Heart left ventricle (tissue), 16 donors: ENCODE measurements at regions not wholly inside any gene's neighbourhood (a gene's known extent, or its start where the extent isn't known, plus 50 kb on each side); places are given as distances from the start of the nearest gene placed in this dataset.

Source experiments
- ATAC-seq, 4 donors: fragments of 200-7000 bp; cut with Tn5 transposase; one replicate each; pipeline ENCODE4 v1.9.1; 2020 to 2022; ENCODE audit warnings: moderate library complexity in 4 of 4, mild to moderate bottlenecking in 3 of 4, moderate number of reproducible peaks in 1 of 4
- DNase-seq, 5 donors: peaks; one replicate each; pipeline ENCODE4 v3.0.0-alpha.2; 2020
- H3K27ac ChIP-seq, 12 donors: fragments of 200-600 bp; sonication (generic) in 4 of 12; one replicate each; pipeline versions ENCODE4 v1.5.0 to v1.8.0; 2016 to 2022; ENCODE audit warnings: mild to moderate bottlenecking in 2 of 12
- H3K27me3 ChIP-seq, 9 donors: fragments of 200-600 bp; sonication (generic) in 2 of 9; one replicate each; pipeline versions ENCODE4 v1.5.1 to v1.8.0; 2016 to 2022; ENCODE audit warnings: mild to moderate bottlenecking in 3 of 9
- H3K36me3 ChIP-seq, 9 donors: fragments of 200-600 bp; sonication (generic) in 2 of 9; one replicate each; pipeline versions ENCODE4 v1.5.0 to v1.8.0; 2018 to 2022; ENCODE audit warnings: mild to moderate bottlenecking in 2 of 9
- H3K4me1 ChIP-seq, 12 donors: fragments of 200-600 bp; sonication (generic) in 4 of 12; one replicate each; pipeline versions ENCODE4 v1.5.0 to v1.8.0; 2016 to 2022; ENCODE audit warnings: mild to moderate bottlenecking in 3 of 12
- H3K4me3 ChIP-seq, 12 donors: fragments of 200-600 bp; sonication (generic) in 4 of 12; one replicate each; pipeline versions ENCODE4 v1.5.0 to v1.8.0; 2017 to 2022; ENCODE audit warnings: mild to moderate bottlenecking in 9 of 12, moderate library complexity in 4 of 12
- H3K9me3 ChIP-seq, 12 donors: fragments of 200-600 bp; sonication (generic) in 4 of 12; one replicate each; pipeline versions ENCODE4 v1.5.0 to v1.8.0; 2016 to 2022; ENCODE audit warnings: mild to moderate bottlenecking in 1 of 12
- CTCF ChIP-seq, 12 donors: fragments of 200-600 bp; sonication (generic) in 4 of 12; IDR thresholded peaks; one replicate each; pipeline versions ENCODE4 v1.5.0 to v1.8.0; 2018 to 2022; ENCODE audit warnings: antibody characterized with exemption in 12 of 12, mild to moderate bottlenecking in 5 of 12
- POLR2A ChIP-seq, 2 donors: fragments of 450-650 bp; IDR thresholded peaks; one replicate each; pipeline ENCODE4 v1.6.1; 2017; ENCODE audit warnings: antibody characterized with exemption in 2 of 2, mild to moderate bottlenecking in 2 of 2, moderate library complexity in 2 of 2
- WGBS, 4 donors: extraction: QIAGEN DNeasy Blood & Tissue Kit in 2 of 4; methylation state at CpG; one replicate each; pipeline versions ENCODE4 v1.1.5 to v1.1.7; 2013 to 2018; 5-methylcytosine and 5-hydroxymethylcytosine counted together
- intact Hi-C, 10 donors: fragments of 100-400 bp; cut with DNase I; formaldehyde crosslinking; loops; one replicate each; pipeline versions ENCODE4 v1.11.1 to v1.14.2; 2022
- donor health status: ischemic (EF 13 %, LVEDD 7.1; RV severe dilation, severe dysfunction).
- donor health status: healthy with polysubstance abuse.
- donor health status: DM: no; HTN: yes; CAD: no.
- donor health status: DM: no; HTN: no; CAD: no.
- donor health status: ischemic (EF 25% LVEDD 6.9; RV normal size, moderate dysfunction).
- donor health status: ischemic (EF 25% LVEDD 5.7; RV mildly dilated, moderate dysfunction).
- donor health status: healthy.
- donor health status: DM: yes; HTN: yes; CAD: no.
- donor health status: ischemic (EF 35%, LVEDD 5.7; RV mildly dilated, moderate dysfunction).
- donor health status: nonischemic (EF 11% LVEDD 7.7; RV severe dilation, severe dysfunction).
- donor health status: DM: yes; HTN: yes; CAD: no.
- donor health status: PGD.
- donor health status: ischemic (EF 29% LVEDD 5.4; RV normal size, mild dysfunction).
- donor health status: nonischemic (EF 23%, LVEDD 6.1; RV moderate dilation, normal function).

- 85 to 100% (median 91%) methylated on average over 2 of the region's 2 CpGs for WGBS, 4 donors
- Histone ChIP-seq H3K36me3 (no peaks in the 10 kb centered on the region), H3K4me1 (peaks cover 0 to 24% (median 16%) of the 10 kb centered on the region in 12 donors), H3K27ac (no peak overlapping the region), H3K9me3 (no peaks in the 10 kb centered on the region), H3K27me3 (peaks cover 0 to 9% (median 0%) of the 10 kb centered on the region in 9 donors), H3K4me3 (no peak overlapping the region)
- no peak for ATAC-seq
- no peak for DNase-seq
- intact Hi-C loops = loop anchor here in 5 of 10 donors (5.0 to 10.0 kb wide), 4 partner anchors 33 to 91 kb away; no protein-coding TSS in a partner anchor
- TF ChIP-seq POLR2A (IDR thresholded peaks at IDR 0.05) (no peak), CTCF (IDR thresholded peaks at IDR 0.05) (no peak)
Observed at GRCh38 chr6:41455410-41455809, 90.8 kb upstream of the FOXP4 start.

- H3K4me3 ChIP-seq = no peak overlapping the region
- H3K4me1 ChIP-seq = peaks cover 0 to 20% (median 14%) of the 10 kb centered on the region in 12 donors
- TF ChIP-seq CTCF (IDR thresholded peaks at IDR 0.05) (no peak), POLR2A (IDR thresholded peaks at IDR 0.05) (no peak)
- H3K27me3 ChIP-seq = peaks cover 0 to 9% (median 0%) of the 10 kb centered on the region in 9 donors
- intact Hi-C loops = loop anchor here in 5 of 10 donors (1.0 to 10.0 kb wide), 6 partner anchors 34 to 91 kb away; no protein-coding TSS in a partner anchor
- DNase-seq (no peak), ATAC-seq (no peak)
- H3K27ac ChIP-seq = no peak overlapping the region
- no peaks in the 10 kb centered on the region for H3K9me3 ChIP-seq
- no peaks in the 10 kb centered on the region for H3K36me3 ChIP-seq
- 62 to 72% (median 65%) methylated on average over 4 of the region's 4 CpGs for WGBS, 4 donors
Observed at GRCh38 chr6:41455818-41456217, 90.4 kb upstream of the FOXP4 start.

GRCh38 chr6:41457303-41457670 is 88.9 kb upstream of the FOXP4 start:
- Histone ChIP-seq H3K27ac (no peak overlapping the region), H3K9me3 (no peaks in the 10 kb centered on the region), H3K36me3 (no peaks in the 10 kb centered on the region), H3K4me3 (no peak overlapping the region), H3K4me1 (peaks cover 0 to 6% (median under 1%) of the 10 kb centered on the region in 12 donors), H3K27me3 (peaks cover 0 to 9% (median 0%) of the 10 kb centered on the region in 9 donors)
- intact Hi-C loops = loop anchor here in 5 of 10 donors (2.0 to 10.0 kb wide), 5 partner anchors 35 to 92 kb away; no protein-coding TSS in a partner anchor
- ATAC-seq (no peak), DNase-seq (no peak)
- no peak for TF ChIP-seq POLR2A (IDR thresholded peaks at IDR 0.05)
- no peak for TF ChIP-seq CTCF (IDR thresholded peaks at IDR 0.05)
- 84 to 87% (median 87%) methylated on average over 8 of the region's 8 CpGs for WGBS, 4 donors

GRCh38 chr6:41459738-41460137 is 86.4 kb upstream of the FOXP4 start:
- Histone ChIP-seq H3K27ac (no peak overlapping the region), H3K27me3 (peaks cover 0 to 9% (median 0%) of the 10 kb centered on the region in 9 donors), H3K9me3 (no peaks in the 10 kb centered on the region), H3K4me1 (peaks cover 0 to 5% (median 0%) of the 10 kb centered on the region in 12 donors), H3K36me3 (no peaks in the 10 kb centered on the region), H3K4me3 (no peak overlapping the region)
- TF ChIP-seq CTCF (IDR thresholded peaks at IDR 0.05) (no peak), POLR2A (IDR thresholded peaks at IDR 0.05) (no peak)
- no peak for DNase-seq
- intact Hi-C loops = loop anchor here (2.0 to 10.0 kb wide), 12 partner anchors 32 to 225 kb away; partner anchors contain the start of gene FOXP4 (in 1 of the 10)
- ATAC-seq = no peak
- WGBS, 4 donors = 91 to 98% (median 96%) methylated on average over 2 of the region's 2 CpGs
